GM12878 (cell line): ENCODE measurements at regions not wholly inside any gene's neighbourhood (a gene's known extent, or its start where the extent isn't known, plus 50 kb on each side); places are given as distances from the start of the nearest gene placed in this dataset.
"Not testable (repeated sequence)": the region's sequence is repeated elsewhere in the genome, so short reads cannot be mapped to it uniquely, and the experiment has no call there.

Source experiments
- ATAC-seq: fragments of 200-7000 bp; cut with Tn5 transposase; 3 replicates; pipeline ENCODE4 v1.9.1; 2020; ENCODE audit warnings: mild to moderate bottlenecking, moderate library complexity
- BruUV-seq: library from RNA; stranded (reverse); fragments of 400-500 nt; replicated peaks from 2 replicates; lab custom pipeline; 2021; lab: Mats Ljungman, UMichigan
- CTCF ChIA-PET: fragments of 300-600 bp; sonication (Branson Sonifier 250); formaldehyde crosslinking; extraction: SDS; loops from one replicate; lab custom pipeline; 2021; ENCODE audit warnings: inconsistent platforms; lab: Yijun Ruan, JAX
- POLR2A ChIA-PET: fragments of 350-600 bp; formaldehyde crosslinking; extraction: SDS; loops from one replicate; lab custom pipeline; 2021; ENCODE audit warnings: inconsistent platforms; lab: Charles Lee
- RAD21 ChIA-PET: fragments of 300-600 bp; sonication (Branson Sonifier 250); formaldehyde crosslinking; loops from one replicate; lab custom pipeline; 2023; ENCODE audit warnings: antibody characterized with exemption; ENCODE audit not compliant: unreplicated experiment; lab: Charles Lee
- SMC1A ChIA-PET: fragments of 300-600 bp; sonication (Branson Sonifier 250); formaldehyde crosslinking; loops from one replicate; lab custom pipeline; 2023; ENCODE audit not compliant: unreplicated experiment, uncharacterized antibody; lab: Charles Lee
- DNase-seq: peaks from one replicate; pipeline ENCODE4 v3.0.0-alpha.2; 2011; ENCODE audit warnings: low read depth, low spot score
- FAIRE-seq: peaks from 3 replicates; lab custom pipeline; 2011; peaks lifted over from hg19 to GRCh38; lab: Jason Lieb, UNC
- H2AFZ ChIP-seq: 2 replicates; pipeline ENCODE4 v1.6.0; 2011; ENCODE audit warnings: low read depth, low read length, control low read depth; ENCODE audit not compliant: control insufficient read depth
- H3K27ac ChIP-seq: 2 replicates; pipeline ENCODE4 v1.5.1; 2011; ENCODE audit warnings: control low read depth; ENCODE audit not compliant: control insufficient read depth, insufficient read depth
- H3K27me3 ChIP-seq, 2 experiments: replicated peaks in 1 of 2; 2 replicates each; pipeline versions ENCODE4 v1.6.0 to v1.6.1; 2011; ENCODE audit warnings: low read length in 1 of 2; ENCODE audit not compliant: control insufficient read depth in 2 of 2, insufficient read depth in 2 of 2
- H3K36me3 ChIP-seq, 2 experiments: 2 replicates each; pipeline ENCODE4 v1.5.1; 2011; ENCODE audit warnings: low read length in 1 of 2; ENCODE audit not compliant: control insufficient read depth in 2 of 2, insufficient read depth in 2 of 2
- H3K4me1 ChIP-seq: 2 replicates; pipeline ENCODE4 v1.6.1; 2011; ENCODE audit warnings: mild to moderate bottlenecking, low read length, moderate library complexity, mixed read lengths; ENCODE audit not compliant: control insufficient read depth, insufficient read depth
- H3K4me2 ChIP-seq: 2 replicates; pipeline ENCODE4 v1.6.0; 2011; ENCODE audit warnings: control low read depth; ENCODE audit not compliant: control insufficient read depth, insufficient read depth
- H3K4me3 ChIP-seq: fragments of 200-600 bp; sonication (generic); 2 replicates; pipeline ENCODE4 v1.5.1; 2016
- H3K79me2 ChIP-seq: 2 replicates; pipeline ENCODE4 v1.6.0; 2011; ENCODE audit warnings: low read length; ENCODE audit not compliant: control insufficient read depth, insufficient read depth
- H3K9ac ChIP-seq: 2 replicates; pipeline ENCODE4 v1.8.0; 2011; ENCODE audit warnings: low read length, control low read depth, mixed read lengths; ENCODE audit not compliant: control insufficient read depth, insufficient read depth
- H3K9me3 ChIP-seq: replicated peaks from 3 replicates; pipeline ENCODE4 v1.5.1; 2011; ENCODE audit warnings: mild to moderate bottlenecking, low read length; ENCODE audit not compliant: control insufficient read depth, insufficient read depth
- H4K20me1 ChIP-seq: 2 replicates; pipeline ENCODE4 v1.6.0; 2011; ENCODE audit not compliant: control insufficient read depth, insufficient read depth
- BRCA1 ChIP-seq: IDR thresholded peaks from 2 replicates; pipeline ENCODE4 v1.6.1; 2011; ENCODE audit warnings: low read depth, low read length, improper control_type of control experiment
- RAD51 ChIP-seq: fragments of 450-650 bp; IDR thresholded peaks from 2 replicates; pipeline ENCODE4 v1.6.1; 2016; ENCODE audit warnings: moderate library complexity, mild to moderate bottlenecking, inconsistent platforms
- RB1 ChIP-seq: fragments of 450-650 bp; formaldehyde crosslinking; IDR thresholded peaks from 2 replicates; pipeline ENCODE4 v1.6.1; 2017; ENCODE audit warnings: mild to moderate bottlenecking, borderline replicate concordance
- RCOR1 ChIP-seq: conservative IDR thresholded peaks from 2 replicates; pipeline ENCODE4 v1.6.1; 2012; ENCODE audit warnings: low read depth, low read length, improper control_type of control experiment
- RELA ChIP-seq: fragments of 450-650 bp; IDR thresholded peaks from 2 replicates; pipeline ENCODE4 v1.8.0; 2014; ENCODE audit warnings: borderline replicate concordance; ENCODE audit not compliant: partially characterized antibody
- WGBS: methylation state at CpG from one replicate; pipeline ENCODE4 v1.1.6; 2016; ENCODE audit warnings: low lambda C conversion rate; ENCODE audit not compliant: insufficient replicate concordance, insufficient coverage; ENCODE audit errors: missing lambda C conversion rate; 5-methylcytosine and 5-hydroxymethylcytosine counted together
- in situ Hi-C: fragments of 300-500 bp; cut with MboI; formaldehyde crosslinking; loops from 9 replicates; pipeline ENCODE4 v1.14.3; 2018; ENCODE audit warnings: mixed read lengths
- intact Hi-C: fragments of 100-400 bp; cut with micrococcal nuclease; formaldehyde crosslinking; loops from one replicate; pipeline ENCODE4 v1.14.2; 2022; ENCODE audit not compliant: unreplicated experiment

DNA sequence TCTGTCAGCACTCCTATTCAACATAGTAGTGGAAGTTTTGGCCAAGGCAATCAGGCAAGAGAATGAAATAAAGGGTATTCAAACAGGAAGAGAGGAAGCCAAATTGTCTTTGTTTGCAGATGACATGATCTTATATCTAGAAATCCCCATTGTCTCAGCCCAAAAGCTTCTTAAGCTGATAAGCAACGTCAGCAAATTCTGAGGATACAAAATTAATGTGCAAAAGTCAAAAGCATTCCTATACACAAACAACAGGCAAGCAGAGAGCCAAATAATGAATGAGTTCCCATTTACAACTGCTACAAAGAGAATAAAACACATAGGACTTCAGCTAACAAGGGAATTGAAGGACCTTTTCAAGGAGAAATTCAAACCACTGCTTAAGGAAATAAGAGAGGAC, 280.4 kb upstream of the LUZP2 start:
- SMC1A ChIA-PET: no interaction called here
- H3K27ac ChIP-seq: no peak overlapping the region
- FAIRE-seq (no peak), ATAC-seq (no peak), DNase-seq (no peak)
- RAD21 ChIA-PET: no interaction called here
- CTCF ChIA-PET: no interaction called here
- no peaks in the 10 kb centered on the region for H3K36me3 ChIP-seq
- TF ChIP-seq BRCA1 (no peak), RCOR1 (no peak), RB1 (no peak), RAD51 (no peak), RELA (no peak)
- in situ Hi-C loops (no loop called here), intact Hi-C loops (no loop called here)
- no peaks in the 10 kb centered on the region for H3K9me3 ChIP-seq
- BruUV-seq: no TSS peak
- 0% methylated on average over 1 of the region's 1 CpG for WGBS
- no peak overlapping the region for H3K4me3 ChIP-seq
- no peaks in the 10 kb centered on the region for H3K79me2 ChIP-seq
- H3K4me2 ChIP-seq: no peak overlapping the region
- no peak overlapping the region for H3K9ac ChIP-seq
- no peaks in the 10 kb centered on the region for H4K20me1 ChIP-seq
- H3K27me3 ChIP-seq: no peaks in the 10 kb centered on the region
- no peaks in the 10 kb centered on the region for H3K4me1 ChIP-seq
- no peak overlapping the region for H2AFZ ChIP-seq
- POLR2A ChIA-PET: no interaction called here

DNA sequence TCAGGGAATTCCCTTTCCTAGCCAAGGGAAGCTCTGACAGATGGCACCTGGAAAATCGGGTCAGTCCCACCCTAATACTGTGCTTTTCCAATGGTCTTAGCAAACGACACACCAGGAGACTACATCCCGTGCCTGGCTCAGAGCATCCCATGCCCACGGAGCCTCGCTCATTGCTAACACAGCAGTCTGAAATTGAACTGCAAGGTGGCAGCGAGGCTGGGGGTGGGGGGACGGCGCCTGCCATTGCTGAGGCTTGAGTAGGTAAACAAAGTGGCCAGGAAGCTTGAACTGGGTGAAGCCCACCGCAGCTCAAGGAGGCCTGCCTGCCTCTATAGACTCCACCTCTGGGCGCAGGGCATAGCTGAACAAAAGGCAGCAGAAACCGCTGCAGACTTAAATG, 279.5 kb upstream of the LUZP2 start:
- H3K4me1 ChIP-seq, POLR2A ChIA-PET, BruUV-seq, FAIRE-seq, H3K27me3 ChIP-seq, H3K36me3 ChIP-seq, H3K79me2 ChIP-seq, H3K9me3 ChIP-seq, H2AFZ ChIP-seq, H3K27ac ChIP-seq, H3K4me3 ChIP-seq, CTCF ChIA-PET, H3K4me2 ChIP-seq, H3K9ac ChIP-seq, H4K20me1 ChIP-seq, ATAC-seq, in situ Hi-C loops, SMC1A ChIA-PET, RAD21 ChIA-PET, DNase-seq, intact Hi-C loops: not testable (repeated sequence)
- 9% methylated on average over 11 of the region's 11 CpGs for WGBS
